H9 (cell line): ENCODE measurements at regions not wholly inside any gene's neighbourhood (a gene's known extent, or its start where the extent isn't known, plus 50 kb on each side); places are given as distances from the start of the nearest gene placed in this dataset.

Experiments
- DNase-seq: peaks from one replicate; pipeline ENCODE4 v3.0.0-alpha.2; 2017
- H2AFZ ChIP-seq: one replicate; pipeline ENCODE4 v1.6.1; 2013; ENCODE audit warnings: mild to moderate bottlenecking, low read length, control low read depth, moderate library complexity
- H2AK5ac ChIP-seq: 2 replicates; pipeline ENCODE4 v1.6.1; 2013; ENCODE audit warnings: low read length, control low read depth, mixed read lengths; ENCODE audit not compliant: insufficient read length
- H2BK120ac ChIP-seq: one replicate; pipeline ENCODE4 v1.6.1; 2013; ENCODE audit warnings: low read depth, mild to moderate bottlenecking, low read length, control low read depth, inconsistent platforms; ENCODE audit not compliant: poor library complexity, severe bottlenecking
- H2BK12ac ChIP-seq: 2 replicates; pipeline ENCODE4 v1.6.1; 2013; ENCODE audit warnings: low read length, control low read depth, mixed read lengths, low read depth; ENCODE audit not compliant: insufficient read length
- H2BK15ac ChIP-seq: 2 replicates; pipeline ENCODE4 v1.6.1; 2013; ENCODE audit warnings: low read depth, low read length, control low read depth
- H2BK20ac ChIP-seq: one replicate; pipeline ENCODE4 v1.6.1; 2013; ENCODE audit warnings: low read depth, mild to moderate bottlenecking, low read length, control low read depth, inconsistent platforms; ENCODE audit not compliant: poor library complexity, severe bottlenecking
- H2BK5ac ChIP-seq: 2 replicates; pipeline ENCODE4 v1.6.1; 2013; ENCODE audit warnings: low read length, control low read depth, mixed read lengths; ENCODE audit not compliant: insufficient read length
- H3K14ac ChIP-seq: 2 replicates; pipeline ENCODE4 v1.6.1; 2013; ENCODE audit warnings: low read length, control low read depth; ENCODE audit not compliant: insufficient read depth
- H3K18ac ChIP-seq: 2 replicates; pipeline ENCODE4 v1.6.1; 2013; ENCODE audit warnings: low read depth, mild to moderate bottlenecking, mixed read lengths, low read length, control low read depth; ENCODE audit not compliant: insufficient read length
- H3K23ac ChIP-seq: 2 replicates; pipeline ENCODE4 v1.6.1; 2013; ENCODE audit warnings: low read length, control low read depth, mixed read lengths, low read depth; ENCODE audit not compliant: insufficient read length
- H3K23me2 ChIP-seq: 2 replicates; pipeline ENCODE4 v1.6.1; 2013; ENCODE audit warnings: low read depth, mild to moderate bottlenecking, mixed read lengths, low read length, control low read depth; ENCODE audit not compliant: insufficient read length, poor library complexity, severe bottlenecking
- H3K27ac ChIP-seq: 2 replicates; pipeline ENCODE4 v1.5.1; 2013; ENCODE audit warnings: low read length, control low read depth, mixed read lengths, low read depth; ENCODE audit not compliant: insufficient read length
- H3K27me3 ChIP-seq: 2 replicates; pipeline ENCODE4 v1.6.1; 2013; ENCODE audit warnings: low read length, control low read depth, inconsistent platforms; ENCODE audit not compliant: insufficient read depth
- H3K4ac ChIP-seq: 2 replicates; pipeline ENCODE4 v1.6.1; 2013; ENCODE audit warnings: low read depth, mild to moderate bottlenecking, control low read depth, inconsistent platforms, low read length, moderate library complexity
- H3K4me1 ChIP-seq: 2 replicates; pipeline ENCODE4 v1.6.1; 2013; ENCODE audit warnings: low read length, control low read depth, inconsistent platforms; ENCODE audit not compliant: insufficient read depth
- H3K4me2 ChIP-seq: 2 replicates; pipeline ENCODE4 v1.6.1; 2013; ENCODE audit warnings: low read length, control low read depth, mixed read lengths; ENCODE audit not compliant: insufficient read length, insufficient read depth
- H3K56ac ChIP-seq: 2 replicates; pipeline ENCODE4 v1.6.1; 2013; ENCODE audit warnings: low read depth, mild to moderate bottlenecking, mixed read lengths, low read length, control low read depth; ENCODE audit not compliant: insufficient read length
- H3K79me1 ChIP-seq: 2 replicates; pipeline ENCODE4 v1.6.1; 2013; ENCODE audit warnings: low read depth, mild to moderate bottlenecking, moderate library complexity, low read length, control low read depth, inconsistent platforms; ENCODE audit not compliant: insufficient read depth, poor library complexity, severe bottlenecking
- H3K79me2 ChIP-seq: 2 replicates; pipeline ENCODE4 v1.6.1; 2013; ENCODE audit warnings: low read length, control low read depth, inconsistent platforms; ENCODE audit not compliant: insufficient read depth
- H3K9ac ChIP-seq: 2 replicates; pipeline ENCODE4 v1.6.1; 2013; ENCODE audit warnings: low read length, control low read depth, mixed read lengths; ENCODE audit not compliant: insufficient read length; ENCODE audit errors: extremely low read depth
- H3K9me3 ChIP-seq: one replicate; pipeline ENCODE4 v1.6.1; 2013; ENCODE audit warnings: low read depth, low read length, inconsistent platforms; ENCODE audit not compliant: control insufficient read depth
- H3T11ph ChIP-seq: one replicate; pipeline ENCODE4 v1.6.1; 2013; ENCODE audit warnings: mild to moderate bottlenecking, low read length, control low read depth, inconsistent platforms
- H4K20me1 ChIP-seq: one replicate; pipeline ENCODE4 v1.6.1; 2013; ENCODE audit not compliant: control insufficient read depth, insufficient read length, insufficient read depth
- H4K5ac ChIP-seq: 2 replicates; pipeline ENCODE4 v1.6.1; 2013; ENCODE audit warnings: low read depth, mild to moderate bottlenecking, mixed read lengths, low read length, control low read depth; ENCODE audit not compliant: insufficient read length
- H4K8ac ChIP-seq: replicated peaks from 2 replicates; pipeline ENCODE4 v1.6.1; 2013; ENCODE audit warnings: low read length, control low read depth, mixed read lengths, low read depth; ENCODE audit not compliant: insufficient read length
- H4K91ac ChIP-seq: 2 replicates; pipeline ENCODE4 v1.6.1; 2013; ENCODE audit warnings: low read depth, mild to moderate bottlenecking, moderate library complexity, mixed read lengths, low read length, control low read depth; ENCODE audit not compliant: insufficient read length
- H3K27ac Mint-ChIP-seq, 3 experiments: 2 replicates in 2 of 3; 3 replicates in 1 of 3; pipeline ENCODE4 v1.8.0; 2020 to 2021; ENCODE audit warnings: mixed read lengths in 3 of 3, mild to moderate bottlenecking in 1 of 3, moderate library complexity in 1 of 3
- H3K27me3 Mint-ChIP-seq: 2 replicates; pipeline ENCODE4 v1.8.0; 2021; ENCODE audit warnings: low read depth, mild to moderate bottlenecking, moderate library complexity, mixed read lengths
- H3K36me3 Mint-ChIP-seq, 3 experiments: 2 replicates in 2 of 3; 3 replicates in 1 of 3; pipeline ENCODE4 v1.8.0; 2020 to 2021; ENCODE audit warnings: low read depth in 3 of 3, mixed read lengths in 3 of 3; ENCODE audit not compliant: insufficient read depth in 1 of 3
- H3K4me1 Mint-ChIP-seq, 2 experiments: 2 replicates each; pipeline ENCODE4 v1.8.0; 2020; ENCODE audit warnings: mixed read lengths in 2 of 2
- H3K4me3 Mint-ChIP-seq, 2 experiments: 2 replicates in 1 of 2; 3 replicates in 1 of 2; pipeline ENCODE4 v1.8.0; 2020 to 2021; ENCODE audit warnings: mild to moderate bottlenecking in 2 of 2, mixed read lengths in 2 of 2, moderate library complexity in 1 of 2
- H3K9me3 Mint-ChIP-seq, 2 experiments: 2 replicates in 1 of 2; 3 replicates in 1 of 2; pipeline ENCODE4 v1.8.0; 2020; ENCODE audit warnings: mild to moderate bottlenecking in 2 of 2, mixed read lengths in 2 of 2, moderate library complexity in 1 of 2
- CTCF ChIP-seq: fragments of 200-600 bp; sonication (generic); conservative IDR thresholded peaks from 3 replicates; pipeline ENCODE4 v1.8.0; 2021; ENCODE audit warnings: antibody characterized with exemption, mild to moderate bottlenecking
- WGBS: extraction: QIAGEN DNeasy Blood & Tissue Kit; methylation state at CpG from one replicate; pipeline ENCODE4 v1.1.7; 2013; ENCODE audit warnings: missing lambda C conversion rate, low lambda C conversion rate, mixed read lengths; ENCODE audit not compliant: insufficient read length; ENCODE audit errors: extremely low coverage; 5-methylcytosine and 5-hydroxymethylcytosine counted together

GRCh38 chr20:24361541-24361940 is 107.9 kb upstream of the SYNDIG1 start:
- Mint-ChIP-seq H3K27ac (no peak overlapping the region), H3K4me1 (peaks cover 4 to 10% of the 10 kb centered on the region in 2 experiments), H3K4me3 (no peak overlapping the region), H3K36me3 (peaks cover 2 to 8% (median 3%) of the 10 kb centered on the region in 3 experiments; a peak in 5 of 7 replicates), H3K27me3 (peaks cover 4% of the 10 kb centered on the region), H3K9me3 (peaks cover 8 to 18% of the 10 kb centered on the region in 2 experiments; a peak in 4 of 5 replicates)
- no peak overlapping the region for H2AFZ ChIP-seq
- H2BK12ac ChIP-seq: no peak overlapping the region
- H2AK5ac ChIP-seq: no peak overlapping the region
- H3K23me2 ChIP-seq: no peaks in the 10 kb centered on the region
- H4K8ac ChIP-seq: no peak overlapping the region
- no peak overlapping the region for H4K5ac ChIP-seq
- H3K9me3 ChIP-seq: no peaks in the 10 kb centered on the region
- H2BK120ac ChIP-seq: no peak overlapping the region
- H3K79me2 ChIP-seq: no peaks in the 10 kb centered on the region
- no peak overlapping the region for H3K56ac ChIP-seq
- no peak overlapping the region for H3K4ac ChIP-seq
- H3K4me1 ChIP-seq: no peaks in the 10 kb centered on the region
- no peak for TF ChIP-seq CTCF
- H3K27ac ChIP-seq: no peak overlapping the region
- no peak overlapping the region for H3K14ac ChIP-seq
- no peaks in the 10 kb centered on the region for H3K79me1 ChIP-seq
- WGBS: no CpG with 5 or more reads among the region's 2 CpGs
- no peak overlapping the region for H3K9ac ChIP-seq
- no peak overlapping the region for H2BK15ac ChIP-seq
- no peak overlapping the region for H3T11ph ChIP-seq
- H3K27me3 ChIP-seq: no peaks in the 10 kb centered on the region
- no peaks in the 10 kb centered on the region for H4K20me1 ChIP-seq
- no peak overlapping the region for H3K18ac ChIP-seq
- no peak overlapping the region for H2BK5ac ChIP-seq
- H3K23ac ChIP-seq: no peak overlapping the region
- DNase-seq: no peak
- H2BK20ac ChIP-seq: no peak overlapping the region
- H4K91ac ChIP-seq: no peak overlapping the region
- H3K4me2 ChIP-seq: no peak overlapping the region
